GM18909 (cell line): ENCODE measurements at regions not wholly inside any gene's neighbourhood (a gene's known extent, or its start where the extent isn't known, plus 50 kb on each side); places are given as distances from the start of the nearest gene placed in this dataset.

Source experiments
- ATAC-seq: cut with Tn5 transposase; IDR thresholded peaks from one replicate; pipeline ENCODE4 v1.9.1; 2021; ENCODE audit warnings: mild to moderate bottlenecking; ENCODE audit not compliant: unreplicated experiment, poor library complexity

DNA sequence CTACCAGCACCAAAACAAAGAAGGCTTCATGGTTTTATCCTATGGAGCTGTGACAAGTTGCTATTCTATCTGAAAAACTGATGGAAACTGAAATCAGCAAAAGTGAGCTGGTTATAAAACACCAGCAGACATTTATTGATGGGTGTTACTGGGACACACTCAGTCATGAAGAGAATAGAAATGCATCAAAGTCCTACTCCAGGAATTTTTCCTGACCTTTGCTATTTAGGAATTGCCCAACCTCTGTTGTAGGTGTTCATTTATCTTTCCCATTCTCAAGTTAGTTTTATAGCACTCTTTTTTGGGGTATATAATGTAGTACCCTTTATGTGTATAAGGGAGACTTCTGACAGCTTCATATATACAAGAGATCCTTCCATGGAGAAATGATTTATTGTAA, 533.2 kb downstream of the REEP3 start:
- no peak for ATAC-seq

DNA sequence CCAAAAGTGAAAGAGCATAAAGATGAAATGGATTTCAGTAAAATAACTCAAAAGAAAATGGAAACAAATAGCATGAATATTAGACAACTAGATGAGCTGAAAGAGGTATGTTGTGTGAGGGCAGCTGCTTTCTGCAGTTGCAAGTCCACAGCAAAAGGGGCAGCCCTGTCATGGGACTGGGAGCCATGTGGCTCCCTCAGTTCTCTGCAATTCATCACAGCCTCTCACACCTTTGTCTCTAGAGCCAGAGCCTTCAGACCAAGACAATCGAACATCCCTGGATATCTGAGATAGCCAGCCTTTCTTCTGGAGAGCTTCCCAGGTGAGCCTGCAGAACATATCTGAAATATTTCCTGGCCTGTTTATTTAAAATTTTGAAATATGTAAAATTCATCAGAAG, 538.7 kb downstream of the REEP3 start:
- no peak for ATAC-seq

DNA sequence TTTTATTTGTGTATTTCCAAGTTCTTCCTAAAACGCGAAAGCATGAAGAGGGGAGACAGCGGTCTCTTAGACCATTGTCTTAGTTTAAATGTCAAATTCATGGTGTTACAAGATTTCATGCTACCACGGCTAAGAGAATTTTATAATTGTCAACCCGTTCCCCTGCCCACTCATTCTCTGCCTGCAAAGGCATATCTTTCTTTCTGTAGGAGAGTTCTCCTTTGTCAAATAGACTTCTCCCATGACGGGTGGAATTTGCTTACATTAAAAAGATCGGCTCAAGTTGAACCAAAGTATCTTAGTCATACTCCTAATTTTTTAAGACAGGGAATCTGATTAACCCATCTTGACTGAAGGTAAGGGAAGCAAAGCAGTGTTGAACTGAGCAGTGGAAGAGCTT, 539.2 kb downstream of the REEP3 start:
- ATAC-seq: no peak

DNA sequence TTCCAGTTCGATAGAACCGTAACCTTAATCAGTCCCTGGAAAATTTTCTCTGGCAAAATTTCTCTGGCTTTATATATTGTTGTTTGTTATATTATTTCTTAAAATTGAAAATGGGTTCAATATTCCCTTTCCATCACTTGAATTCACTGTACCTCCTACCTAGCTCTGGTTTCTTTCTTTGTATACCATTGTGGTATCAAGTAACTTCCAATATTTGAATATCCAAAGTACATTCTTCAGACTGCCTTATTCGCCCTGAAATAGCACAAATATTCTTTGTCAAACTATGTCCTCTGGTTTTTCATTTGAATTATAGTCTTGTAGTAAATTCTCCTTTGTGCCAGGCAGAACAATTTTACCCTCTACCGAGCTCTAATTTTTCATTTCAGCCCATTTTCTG, 541.6 kb downstream of the REEP3 start:
- no peak for ATAC-seq

DNA sequence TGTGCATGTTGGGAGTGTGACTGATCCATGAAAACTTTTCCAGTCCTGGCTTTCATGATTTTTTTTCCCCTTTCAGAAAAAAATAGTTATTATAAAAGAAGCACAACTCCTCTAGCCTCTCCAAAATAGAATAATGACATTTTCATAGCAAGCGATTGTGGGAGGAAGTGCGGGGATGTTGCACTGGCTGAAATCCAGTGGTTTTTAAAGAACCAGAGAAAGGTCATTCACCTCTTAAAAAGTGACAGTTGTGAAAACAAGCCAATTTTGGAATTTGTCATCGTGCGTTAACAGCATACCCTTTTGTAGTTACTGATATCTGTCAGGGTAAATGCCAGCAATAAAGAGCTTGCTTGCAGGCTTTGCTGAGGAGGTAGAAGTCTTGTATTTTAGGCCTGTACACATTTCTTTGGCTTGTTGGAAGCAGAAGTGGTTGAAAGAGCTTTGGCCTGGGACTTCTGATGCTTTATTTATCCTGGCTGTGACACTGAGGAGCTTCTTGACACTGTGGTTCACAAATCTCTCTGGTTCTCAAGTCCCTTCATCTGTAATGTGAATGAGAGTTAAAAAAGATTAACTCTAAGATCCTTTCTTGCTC, 545.9 kb downstream of the REEP3 start:
- ATAC-seq: no peak

DNA sequence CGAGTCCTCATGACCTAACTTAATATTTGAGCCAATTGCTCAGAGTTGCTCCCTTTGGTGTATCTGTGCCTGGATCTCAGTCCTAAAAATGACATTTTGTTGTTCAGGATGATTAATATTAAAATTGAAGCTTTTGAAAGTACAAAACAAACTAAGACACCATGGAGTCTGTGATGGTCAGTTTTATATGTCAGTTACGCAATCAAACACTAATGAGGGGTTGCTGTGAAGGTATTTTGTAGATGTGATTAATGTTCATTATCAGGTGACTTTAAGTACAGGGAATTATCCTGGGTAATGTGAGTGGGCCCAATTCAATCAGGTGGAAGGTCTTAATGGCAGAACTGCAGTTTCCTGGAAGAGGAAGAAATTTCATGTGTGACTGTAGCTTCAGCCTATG, 546.7 kb downstream of the REEP3 start:
- no peak for ATAC-seq

DNA sequence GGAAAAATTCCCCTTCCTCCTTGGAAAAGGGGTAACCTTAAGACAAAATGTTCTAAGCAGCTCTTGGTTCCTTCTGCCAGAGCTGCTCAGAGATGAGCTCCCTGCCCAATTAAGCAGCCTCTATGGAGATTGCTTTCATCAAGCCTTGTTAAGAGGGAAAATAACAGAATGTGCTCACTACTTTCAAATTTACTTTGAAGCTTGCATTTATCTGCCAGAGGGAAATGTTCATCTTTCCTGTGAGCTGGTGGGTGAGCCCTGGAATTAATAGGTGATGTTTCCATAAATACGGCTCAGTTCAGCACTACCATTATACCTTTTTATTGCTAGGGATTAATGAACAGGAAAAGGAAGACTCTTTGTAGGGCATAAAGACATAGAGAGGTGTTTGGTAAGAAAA, 549.0 kb downstream of the REEP3 start:
- no peak for ATAC-seq

DNA sequence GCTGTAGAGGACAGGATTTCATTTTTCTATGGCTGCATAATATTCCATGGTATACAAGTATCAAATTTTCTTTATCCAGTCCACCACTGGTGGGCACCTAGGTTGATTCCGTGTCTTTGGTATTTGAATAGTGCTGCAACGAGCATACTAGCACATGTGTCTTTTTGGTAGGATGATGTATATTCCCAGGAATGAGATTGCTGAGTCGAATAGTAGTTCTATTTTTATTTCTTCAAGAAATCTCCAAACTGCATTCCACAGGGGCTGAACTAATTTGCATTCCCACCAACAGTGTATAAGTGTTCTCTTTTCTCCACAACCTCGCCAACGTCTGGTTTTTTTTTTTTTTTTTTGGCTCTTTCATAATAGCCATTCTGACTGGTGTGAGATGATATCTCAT, 550.0 kb downstream of the REEP3 start:
- ATAC-seq: no peak

DNA sequence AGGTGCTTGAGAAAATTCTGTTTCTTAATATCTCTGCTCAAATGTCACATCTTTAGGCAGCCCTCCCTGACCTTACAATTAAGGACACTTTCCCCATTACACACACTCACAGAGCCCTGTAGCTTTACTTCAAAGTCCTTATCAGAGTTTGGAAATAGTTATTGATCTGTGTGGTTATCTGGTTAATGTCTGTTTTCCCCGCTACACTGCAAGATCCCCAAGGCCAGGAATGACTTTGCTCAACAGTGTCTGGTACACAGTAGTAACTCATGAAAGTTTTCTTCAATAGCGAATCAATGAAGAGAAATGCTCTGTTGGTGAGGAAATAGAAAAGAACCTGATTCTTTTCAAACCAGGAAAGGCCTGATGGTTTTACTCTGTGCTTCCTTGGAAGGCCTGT, 554.4 kb downstream of the REEP3 start:
- ATAC-seq: no peak

DNA sequence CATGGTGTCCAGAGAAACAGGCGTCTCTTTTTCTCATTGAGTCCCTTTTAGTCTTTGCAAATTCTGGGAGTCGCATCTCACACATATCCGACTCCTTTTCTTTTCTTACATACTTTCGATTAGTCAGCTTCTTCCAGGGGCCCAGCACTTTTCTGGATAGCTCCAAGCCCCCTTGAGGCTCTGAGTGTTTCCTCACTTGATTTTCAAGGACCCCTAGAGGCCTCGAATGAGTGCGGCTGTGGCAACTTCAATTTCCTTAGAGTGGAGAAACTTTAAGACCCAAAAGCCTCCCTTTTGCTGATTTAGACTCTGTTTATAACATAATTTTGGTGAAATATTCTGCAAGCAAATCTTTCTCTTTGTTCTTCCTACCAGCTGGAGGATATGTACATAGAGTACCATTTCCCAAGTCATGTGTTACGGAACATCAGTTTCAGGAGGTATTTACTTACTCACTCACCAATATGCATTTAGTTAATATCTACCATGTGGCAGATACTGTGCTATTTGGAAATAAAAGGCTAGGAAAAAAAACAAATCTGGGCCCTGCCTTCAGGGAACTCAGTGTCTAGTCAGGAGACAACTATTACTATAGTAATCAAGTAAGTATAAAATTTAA, 555.2 kb downstream of the REEP3 start:
- no peak for ATAC-seq

DNA sequence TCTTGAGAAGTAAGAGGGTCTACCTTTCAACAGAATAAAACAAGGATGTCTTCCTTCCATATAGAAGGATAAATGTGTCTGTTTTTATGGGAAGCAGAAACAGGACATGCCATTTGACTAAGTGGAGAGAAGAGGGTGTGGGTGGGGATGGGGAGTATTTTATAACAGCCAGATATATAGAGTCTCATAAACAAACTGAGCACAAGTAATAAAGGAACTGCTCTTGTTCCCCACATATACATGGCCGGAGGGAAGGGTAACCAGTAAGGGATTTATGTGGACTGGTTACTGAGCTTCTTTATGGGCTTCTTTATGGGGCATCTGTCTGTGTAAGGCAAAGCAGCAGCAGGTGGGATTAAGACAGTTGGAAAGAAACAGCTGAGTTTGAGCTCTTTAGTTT, 558.1 kb downstream of the REEP3 start:
- ATAC-seq: no peak

DNA sequence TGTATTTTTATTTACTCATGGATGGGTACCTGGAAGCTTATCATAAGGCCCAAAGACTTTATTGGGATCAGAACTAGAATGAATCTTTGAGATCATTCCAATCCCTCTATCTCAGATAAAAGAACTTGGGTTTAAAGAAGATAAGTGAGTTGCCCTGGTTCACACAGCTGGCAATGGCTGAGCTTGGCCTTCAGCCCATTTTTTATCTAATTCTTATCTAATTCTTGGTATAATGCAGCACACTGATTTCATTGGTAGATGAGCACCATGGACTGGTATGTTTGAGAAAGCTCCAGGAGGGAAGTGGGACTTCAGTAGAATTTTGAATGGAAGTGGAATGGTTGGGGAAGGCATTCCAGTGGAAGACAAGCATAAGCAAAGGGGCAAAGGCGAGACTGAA, 558.9 kb downstream of the REEP3 start:
- no peak for ATAC-seq

DNA sequence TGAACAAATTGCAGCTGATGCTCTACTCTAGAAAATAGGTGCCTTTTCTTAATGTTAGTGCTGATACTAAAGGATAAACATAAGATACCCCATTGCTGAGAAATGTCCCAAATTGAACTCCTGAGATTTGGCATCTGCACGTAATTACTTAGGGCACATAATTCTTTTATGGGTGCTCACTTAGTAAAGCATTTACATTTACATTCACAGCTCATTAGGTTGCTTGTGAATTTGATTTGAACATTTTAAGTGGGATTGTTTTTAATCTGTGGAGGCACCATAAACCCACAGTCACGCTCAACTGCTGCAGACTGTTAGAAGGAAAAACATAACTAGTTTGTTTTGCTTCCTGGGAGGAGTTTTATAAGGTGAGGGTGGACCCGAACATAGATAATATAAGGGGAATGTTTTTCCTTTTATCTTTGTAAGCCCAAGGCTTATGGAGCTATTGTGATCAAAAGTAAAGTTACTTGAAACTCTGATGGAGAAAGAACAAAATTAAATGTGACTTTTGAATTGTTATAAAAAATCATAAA, 560.8 kb downstream of the REEP3 start:
- ATAC-seq: no peak

DNA sequence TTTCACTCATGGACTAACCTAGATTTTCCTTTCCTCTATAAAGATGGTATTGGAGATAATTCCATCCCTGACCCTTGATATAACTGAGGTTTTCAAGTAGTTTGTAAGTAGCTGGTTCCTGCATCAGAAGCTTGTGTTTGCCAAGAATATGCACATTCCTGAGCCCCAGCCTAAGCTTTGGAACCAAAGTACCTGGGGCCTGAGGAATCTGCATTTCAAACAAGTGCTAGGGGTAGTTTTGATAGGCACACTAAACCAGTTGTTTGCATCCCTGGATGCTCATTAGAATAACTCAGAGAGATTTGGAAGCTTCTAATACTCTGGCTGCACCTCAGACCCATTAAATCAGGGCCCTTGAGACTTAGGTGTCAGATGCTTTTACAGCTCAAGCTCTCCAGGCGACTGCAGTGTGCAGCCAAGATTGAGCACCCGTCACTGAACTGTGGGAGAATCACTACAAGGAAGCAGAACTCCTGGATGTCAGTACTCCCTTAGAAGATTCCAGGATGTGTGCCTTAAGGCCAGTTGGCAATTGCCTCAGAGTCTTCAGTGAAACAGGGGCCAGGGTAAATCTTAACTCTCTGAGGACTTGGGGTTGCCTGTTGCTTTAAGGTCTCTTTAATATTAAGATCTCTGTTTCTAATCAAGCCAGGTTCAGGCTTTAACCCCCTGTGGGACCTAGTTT, 565.0 kb downstream of the REEP3 start:
- ATAC-seq: no peak

DNA sequence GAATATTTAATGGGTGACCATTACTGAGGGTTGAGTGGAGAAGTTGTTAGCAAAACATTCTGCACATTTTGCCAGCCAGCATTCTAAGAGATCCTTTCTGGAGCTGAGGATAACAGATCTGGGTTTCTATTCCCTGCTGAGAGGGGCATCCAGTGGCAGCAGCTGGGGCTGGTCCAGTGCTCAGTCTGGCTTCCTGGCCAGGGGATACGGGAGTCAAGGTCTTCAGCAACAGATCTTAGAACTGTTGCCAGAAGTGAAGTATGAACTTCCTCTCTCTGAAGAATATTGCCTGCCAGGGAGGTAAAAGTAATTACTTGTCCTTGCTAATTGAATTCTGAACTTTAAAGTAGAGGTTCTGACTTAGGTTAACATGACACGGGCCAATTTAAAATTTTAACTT, 568.4 kb downstream of the REEP3 start:
- no peak for ATAC-seq

DNA sequence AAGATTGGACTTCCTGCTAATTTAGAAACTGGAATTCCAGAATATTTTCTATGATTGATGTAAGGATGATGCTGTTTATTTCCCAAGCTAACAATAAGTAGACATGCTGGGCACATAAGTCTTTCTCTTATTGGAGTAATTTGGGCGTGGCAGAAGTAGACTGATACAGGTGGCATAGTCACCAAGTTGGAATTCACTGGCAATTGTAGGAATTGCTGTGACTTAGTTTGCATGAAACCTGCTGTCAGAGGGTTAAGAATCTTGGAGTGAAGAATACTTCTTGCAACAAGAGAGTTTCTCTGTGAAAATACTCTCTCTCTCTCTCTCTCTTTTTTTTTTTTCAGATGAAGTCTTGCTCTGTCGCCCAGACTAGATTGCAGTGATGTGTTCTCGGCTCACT, 569.7 kb downstream of the REEP3 start:
- ATAC-seq: no peak

DNA sequence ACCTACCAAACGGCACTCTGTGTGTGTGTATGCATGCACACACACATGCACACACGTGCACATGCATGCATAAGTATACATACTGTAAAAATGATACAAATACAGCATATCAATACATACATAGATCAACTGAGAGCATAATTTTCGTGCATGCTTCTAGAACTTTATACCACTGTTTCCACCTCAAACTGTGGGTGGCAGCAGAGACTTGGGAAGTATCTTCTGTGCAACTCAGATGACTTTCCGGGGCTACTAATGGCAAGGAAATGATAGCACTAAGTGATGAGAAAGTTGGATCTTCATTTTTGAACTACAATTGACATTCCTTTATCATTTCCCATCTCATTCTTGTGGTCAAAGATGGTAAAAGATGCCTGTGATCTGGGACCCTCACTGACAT, 570.7 kb downstream of the REEP3 start:
- ATAC-seq: no peak

DNA sequence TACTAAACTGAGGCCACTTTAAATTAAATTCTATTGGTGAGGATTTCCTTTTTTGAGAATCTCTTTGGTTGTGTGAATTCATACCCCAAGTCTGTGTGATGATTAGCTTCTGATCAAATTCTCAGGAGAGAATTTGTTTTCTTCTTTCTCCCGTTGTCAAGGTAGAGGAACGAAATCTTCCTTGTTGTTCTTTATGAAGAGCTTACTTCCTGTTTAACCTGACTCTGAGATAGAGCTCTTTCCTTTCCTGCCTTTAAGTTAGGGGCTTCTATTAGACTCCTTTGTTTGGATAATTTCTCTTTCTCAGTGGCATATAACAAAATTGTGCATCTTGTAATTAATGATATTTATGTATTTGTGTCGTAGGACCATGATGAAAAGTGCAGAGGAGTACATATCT, 572.1 kb downstream of the REEP3 start:
- no peak for ATAC-seq

DNA sequence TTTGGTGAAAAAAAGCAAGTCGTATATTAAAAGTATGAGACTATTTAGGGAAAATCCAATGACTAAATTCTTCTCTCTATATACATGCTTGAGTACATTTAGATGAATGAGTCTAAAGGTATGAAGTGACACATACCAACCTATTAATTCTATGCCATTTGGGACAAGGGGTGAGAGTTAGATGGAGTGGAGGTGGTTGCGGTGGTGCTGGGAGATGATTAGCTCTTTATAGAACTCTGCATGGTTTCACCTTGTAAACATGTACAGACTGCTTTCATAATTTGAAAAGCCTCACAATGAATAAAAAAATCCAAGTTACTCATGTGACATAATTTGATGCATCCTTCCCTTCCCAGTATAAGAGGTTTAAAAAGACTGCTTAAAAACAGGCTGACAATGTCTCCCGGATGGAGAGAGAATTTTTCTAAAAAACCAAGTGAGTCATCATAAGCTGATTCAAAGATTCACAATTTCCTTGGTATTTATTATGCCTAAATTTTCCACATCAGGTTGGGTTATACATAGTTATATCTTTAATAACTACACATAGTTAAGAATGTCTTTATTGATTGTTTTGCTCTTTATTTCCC, 572.8 kb downstream of the REEP3 start:
- ATAC-seq: no peak

DNA sequence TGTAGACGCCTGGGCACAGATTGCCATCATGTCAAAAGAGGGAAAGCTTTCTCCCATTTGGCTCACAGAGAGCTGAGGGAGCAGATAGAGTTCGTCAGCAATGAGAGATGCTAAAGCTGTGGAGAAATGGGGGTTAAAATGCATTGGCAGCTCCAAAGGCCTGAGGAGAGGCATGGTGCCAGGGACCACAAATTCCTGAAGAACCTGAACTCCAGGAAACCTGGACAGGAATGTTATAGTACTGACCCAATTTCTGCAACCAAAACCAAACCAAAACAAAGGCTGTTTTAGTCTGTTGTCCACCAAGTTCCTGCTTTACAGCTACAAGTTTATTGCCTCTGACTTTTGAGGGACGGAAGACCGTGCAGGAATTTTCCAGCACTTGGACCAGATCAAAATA, 575.7 kb downstream of the REEP3 start:
- ATAC-seq: no peak

DNA sequence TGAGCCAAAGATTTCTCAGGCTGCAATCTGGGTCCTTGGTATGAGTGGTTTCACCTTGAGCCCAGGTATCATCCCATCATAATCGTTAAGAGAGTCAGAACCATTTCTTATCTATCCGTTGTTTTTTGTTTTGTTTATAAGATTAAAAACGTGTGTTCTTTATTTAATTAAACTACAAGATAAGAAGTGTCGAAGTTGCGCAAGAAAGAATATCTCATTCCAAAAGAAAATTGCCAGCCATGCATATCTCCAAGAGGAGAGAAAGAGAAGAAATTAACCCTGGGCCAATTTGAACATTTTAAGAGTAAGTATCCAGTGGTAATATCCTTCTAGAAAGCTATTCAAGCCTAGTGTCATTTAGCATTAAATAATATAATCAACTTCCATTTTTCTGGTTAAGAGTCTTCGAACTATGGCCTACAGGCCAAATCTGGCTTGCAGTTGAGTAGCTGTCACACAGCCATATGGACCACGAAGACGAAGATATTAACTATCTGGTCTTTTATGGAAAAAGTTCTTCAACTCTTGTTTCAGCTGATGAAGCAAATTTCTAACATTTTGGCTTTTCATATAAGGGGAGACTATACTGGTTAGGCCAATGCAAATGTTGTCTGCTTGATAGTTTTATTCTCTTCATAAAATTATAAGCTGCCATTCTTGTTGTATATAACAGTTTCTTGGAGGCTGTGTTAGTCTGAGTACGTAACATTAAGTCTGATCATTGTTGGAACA, 576.4 kb downstream of the REEP3 start:
- ATAC-seq: no peak
